ENCODE measurements at regions not wholly inside any gene's neighbourhood (a gene's known extent, or its start where the extent isn't known, plus 50 kb on each side); places are given as distances from the start of the nearest gene placed in this dataset.

GRCh38 chr6:153595903-153596302 lies 443.1 kb upstream of the OPRM1 start:
- H3K4me2 ChIP-seq (ENCODE audit: low read depth, low read length) = no peak overlapping the region
- H3K27ac ChIP-seq (ENCODE audit: extremely low read length, insufficient read depth, low read length) = no peak overlapping the region
- H3K79me2 ChIP-seq (ENCODE audit: insufficient read depth, low read length) = no peaks in the 10 kb centered on the region
- ATAC-seq = no peak
- H3K27me3 ChIP-seq (ENCODE audit: control insufficient read depth in 1 of 2, insufficient read depth in 2 of 2, low read length in 2 of 2) = no peaks in the 10 kb centered on the region
- H3K36me3 ChIP-seq (replicated peaks in 1 of 2; ENCODE audit: control insufficient read depth in 1 of 2, insufficient read depth in 2 of 2, low read length in 2 of 2) = no peaks in the 10 kb centered on the region
- FAIRE-seq = no peak
- H4K20me1 ChIP-seq (ENCODE audit: insufficient read depth, low read length) = no peaks in the 10 kb centered on the region
- no peak overlapping the region for H3K9ac ChIP-seq (ENCODE audit: insufficient read depth, low read depth, low read length)
- H2AFZ ChIP-seq (ENCODE audit: low read length) = no peak overlapping the region
- H3K9me3 ChIP-seq (ENCODE audit: low read length) = no peaks in the 10 kb centered on the region
- in situ Hi-C loops (cut with HindIII; ENCODE audit: extremely low pct_ligation_motif_present, low pct_unique_long_range_greater_than_20kb) (no loop called here), intact Hi-C loops (cut with micrococcal nuclease; ENCODE audit: unreplicated experiment) (no loop called here)
- TF ChIP-seq ZNF660 (CRISPR knock-in tag; IDR thresholded peaks at IDR 0.05; ENCODE audit: borderline replicate concordance, low read depth) (no peak), ZMYM3 (CRISPR knock-in tag; IDR thresholded peaks at IDR 0.05) (no peak), ETV6 (CRISPR knock-in tag; conservative IDR thresholded peaks at IDR 0.05) (no peak), CBFB (CRISPR knock-in tag; IDR thresholded peaks at IDR 0.05) (no peak), BRD4 (CRISPR knock-in tag; IDR thresholded peaks at IDR 0.05) (no peak), PHF8 (CRISPR knock-in tag; IDR thresholded peaks at IDR 0.05) (no peak), ZNF549 (CRISPR knock-in tag; IDR thresholded peaks at IDR 0.05) (no peak), SMARCE1 (IDR thresholded peaks at IDR 0.05; ENCODE audit: borderline replicate concordance) (no peak), ZNF720 (CRISPR knock-in tag; IDR thresholded peaks at IDR 0.05) (no peak), GTF2F1 (IDR thresholded peaks at IDR 0.05; ENCODE audit: low read length) (no peak), ZNF124 (CRISPR knock-in tag; IDR thresholded peaks at IDR 0.05) (no peak), ZBTB42 (CRISPR knock-in tag; IDR thresholded peaks at IDR 0.05) (no peak), ZMYM4 (CRISPR knock-in tag; IDR thresholded peaks at IDR 0.05) (no peak), ZNF512B (CRISPR knock-in tag; IDR thresholded peaks at IDR 0.05; ENCODE audit: borderline replicate concordance) (no peak)
- no TSS peak for BruUV-seq (replicated peaks)
- POLR2A ChIA-PET = no interaction called here
- no peak for DNase-seq (ENCODE audit: low spot score)
- no peak overlapping the region for H3K4me3 ChIP-seq (replicated peaks in 1 of 3; ENCODE audit: insufficient read depth in 1 of 3, low read depth in 2 of 3, low read length in 3 of 3)
- CTCF ChIA-PET (ENCODE audit: low intra/inter-chr PET ratio, low total read pairs) = no interaction called here
- WGBS (ENCODE audit: low lambda C conversion rate) = 0% methylated on average over 2 of the region's 2 CpGs
- H3K4me1 ChIP-seq (ENCODE audit: insufficient read depth, low read length) = no peaks in the 10 kb centered on the region
